ENCODE measurements at regions not wholly inside any gene's neighbourhood (a gene's known extent, or its start where the extent isn't known, plus 50 kb on each side); places are given as distances from the start of the nearest gene placed in this dataset.
A peak's percentile ranks its signal among the peaks of the same experiment; 100 is the strongest.

DNA sequence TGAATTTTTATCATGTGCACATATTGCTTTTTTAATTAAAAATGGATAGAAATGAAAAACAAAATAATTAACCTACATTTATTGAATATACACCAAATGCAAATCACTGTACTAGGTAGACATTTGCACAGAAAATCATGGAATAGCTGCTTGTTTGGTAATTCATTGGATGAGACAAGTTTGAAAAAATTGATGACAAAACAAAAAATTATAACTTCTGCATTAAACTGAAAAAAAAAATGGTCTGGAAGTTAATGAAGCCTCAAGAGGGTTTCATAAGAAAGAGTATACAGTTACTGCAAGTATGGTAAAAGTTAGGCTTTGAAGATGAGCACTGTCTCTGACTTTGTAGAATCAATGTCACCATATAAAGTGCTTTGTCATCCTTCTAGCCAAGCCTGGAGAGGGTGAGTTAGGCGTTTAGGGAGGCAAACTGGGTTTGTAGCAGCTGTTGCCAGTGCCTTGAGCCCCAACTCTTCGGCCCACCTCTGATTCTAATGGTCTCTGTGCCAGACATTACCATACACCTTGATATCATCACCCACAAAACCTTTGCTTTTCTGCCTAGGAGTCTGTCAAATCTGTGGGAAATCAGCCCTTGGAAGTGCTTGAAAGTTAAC, 291.1 kb upstream of the CLEC14A start:
- H3K18ac ChIP-seq (ENCODE audit: low read depth, low read length): no peak overlapping the region; the same call in 1 of the 2 replicates
- no peaks in the 10 kb centered on the region for H4K20me1 ChIP-seq (ENCODE audit: insufficient read depth, low read length)
- no peak overlapping the region for H4K91ac ChIP-seq (ENCODE audit: insufficient read depth, low read depth, low read length)
- intact Hi-C loops (cut with micrococcal nuclease) (no loop called here), in situ Hi-C loops (cut with MboI; ENCODE audit: low sequenced_read_pairs) (no loop called here), dilution Hi-C loops (cut with HindIII; ENCODE audit: low sequenced_read_pairs, unreplicated experiment) (no loop called here)
- no TSS peak for BruUV-seq (replicated peaks)
- no peak overlapping the region for H3K14ac ChIP-seq (replicated peaks; ENCODE audit: low read depth, low read length)
- no peaks in the 10 kb centered on the region for H3K9me1 ChIP-seq (ENCODE audit: insufficient read depth, low read length)
- no peak overlapping the region for H2BK5ac ChIP-seq (ENCODE audit: low read depth, low read length, poor library complexity, severe bottlenecking)
- no peak overlapping the region for H2AFZ ChIP-seq (replicated peaks; ENCODE audit: low read length, poor library complexity)
- H2BK15ac ChIP-seq (ENCODE audit: low read depth, low read length): no peak overlapping the region
- no peak overlapping the region for H4K8ac ChIP-seq (ENCODE audit: low read depth in 2 of 2, low read length in 2 of 2)
- no peak overlapping the region for H2AK9ac ChIP-seq (replicated peaks; ENCODE audit: low read depth, low read length, poor library complexity)
- H2BK20ac ChIP-seq (ENCODE audit: low read depth, low read length): no peak overlapping the region
- no peaks in the 10 kb centered on the region for H3K27me3 ChIP-seq (ENCODE audit: control insufficient read depth, insufficient read depth, low read length)
- H2BK120ac ChIP-seq (ENCODE audit: low read depth, low read length): no peak overlapping the region
- no peaks in the 10 kb centered on the region for H3K79me1 ChIP-seq (ENCODE audit: low read depth in 1 of 2, low read length in 2 of 2)
- no peak overlapping the region for H3K4ac ChIP-seq (ENCODE audit: low read depth, low read length)
- no peaks in the 10 kb centered on the region for H3K4me1 ChIP-seq (ENCODE audit: control insufficient read depth, insufficient read depth, low read length)
- H3K27ac ChIP-seq (ENCODE audit: insufficient read depth, low read length): no peak overlapping the region
- H4K5ac ChIP-seq (ENCODE audit: low read depth, low read length): no peak overlapping the region
- ATAC-seq (ENCODE audit: low read depth) (no peak), DNase-seq (no peak)
- H3K4me3 ChIP-seq (ENCODE audit: insufficient read depth, low read depth, low read length): no peak overlapping the region
- H3K4me2 ChIP-seq (ENCODE audit: low read depth, low read length): no peak overlapping the region
- no CpG with 5 or more reads among the region's 2 CpGs for WGBS, 2 experiments (ENCODE audit: extremely low coverage in 2 of 2, insufficient read length in 1 of 2)
- H3K9ac ChIP-seq (ENCODE audit: low read depth, low read length): no peak overlapping the region
- CTCF ChIA-PET: no interaction called here
- no peaks in the 10 kb centered on the region for H3K9me3 ChIP-seq (ENCODE audit: control insufficient read depth, insufficient read depth, low read length)
- H3K23ac ChIP-seq (ENCODE audit: low read depth, low read length): no peak overlapping the region
- POLR2A ChIA-PET (ENCODE audit: unreplicated experiment): interaction anchor here (0.6 kb wide), 1 partner anchor 50 kb away, joined by 3 read pairs; no protein-coding TSS in a partner anchor
- H3K56ac ChIP-seq (ENCODE audit: extremely low read depth, insufficient read depth, low read length): no peak overlapping the region
- no peak for TF ChIP-seq ELK1 (IDR thresholded peaks at IDR 0.05; ENCODE audit: borderline replicate concordance, low read depth, low read length)
- TF ChIP-seq MAFK (IDR thresholded peaks at IDR 0.05; ENCODE audit: low read depth, low read length): peak; percentile 71
- no peaks in the 10 kb centered on the region for H3K36me3 ChIP-seq (ENCODE audit: control insufficient read depth, insufficient read depth, low read length)
- H2AK5ac ChIP-seq (ENCODE audit: low read depth, low read length): no peak overlapping the region
